NCI-H510A treated with DMSO at 0.1 percent for 48 hours (cell line): ENCODE measurements at regions not wholly inside any gene's neighbourhood (a gene's known extent, or its start where the extent isn't known, plus 50 kb on each side); places are given as distances from the start of the nearest gene placed in this dataset.
"Not testable (repeated sequence)": the region's sequence is repeated elsewhere in the genome, so short reads cannot be mapped to it uniquely, and the experiment has no call there.

Experiments used
- DNase-seq: peaks from one replicate; lab custom pipeline; 2025; lab: John Stamatoyannopoulos, UW

DNA sequence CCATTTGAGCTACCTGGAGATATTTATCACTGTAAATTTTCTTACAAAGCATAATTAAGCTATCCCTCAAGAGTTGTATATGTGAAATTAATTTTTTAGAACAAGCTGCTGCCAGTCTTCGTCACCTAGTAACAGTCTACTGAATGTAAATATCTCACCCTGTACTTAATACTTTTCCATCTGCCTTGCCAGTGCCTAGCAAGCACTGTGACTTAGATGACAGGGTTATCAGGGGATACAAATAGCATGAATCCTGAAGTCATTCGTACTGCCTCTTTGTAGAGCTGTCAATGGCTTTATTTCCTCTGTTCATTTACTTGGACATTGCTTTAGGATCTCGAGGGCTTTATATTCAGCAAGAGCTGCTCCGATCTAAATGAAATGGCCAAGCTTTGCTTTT, 763.6 kb downstream of the ADCYAP1 start:
- no peak for DNase-seq

DNA sequence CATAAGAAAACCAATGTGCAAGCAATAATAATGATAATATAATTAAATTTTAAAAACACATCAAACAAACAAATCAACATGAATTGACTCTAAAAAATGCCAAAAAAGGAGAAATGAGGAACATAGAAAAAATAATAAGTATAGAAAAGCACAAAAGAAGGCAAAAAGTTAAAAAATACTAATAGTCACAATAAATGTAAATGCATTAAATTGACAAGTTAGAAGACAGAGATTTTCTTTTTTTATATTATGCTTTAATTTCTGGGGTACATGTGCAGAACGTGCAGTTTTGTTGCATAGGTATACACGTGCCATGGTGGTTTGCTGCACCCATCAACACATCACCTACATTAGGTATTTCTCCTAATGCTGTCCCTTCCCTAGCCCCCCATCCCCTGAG, 767.0 kb downstream of the ADCYAP1 start:
- DNase-seq = not testable (repeated sequence)

DNA sequence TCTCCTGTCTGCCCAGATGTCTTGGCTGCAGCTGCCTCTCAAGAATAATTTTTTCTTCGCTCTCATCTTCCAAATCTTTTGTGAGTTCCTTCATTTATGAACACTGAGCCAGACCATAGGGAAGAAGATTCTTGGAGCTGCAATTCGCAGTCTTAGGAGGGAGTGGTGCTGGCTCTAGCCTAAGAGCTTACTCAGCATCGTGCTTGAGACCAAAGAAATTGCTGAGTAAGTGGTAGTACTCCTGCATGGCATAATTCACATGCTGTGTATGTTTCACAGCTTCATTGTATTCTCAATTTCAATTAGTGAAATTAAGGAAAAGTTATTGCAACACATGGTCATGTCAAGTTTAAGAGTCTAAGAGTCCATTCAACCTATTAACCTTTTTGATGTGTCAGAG, 771.7 kb downstream of the ADCYAP1 start:
- DNase-seq = no peak

DNA sequence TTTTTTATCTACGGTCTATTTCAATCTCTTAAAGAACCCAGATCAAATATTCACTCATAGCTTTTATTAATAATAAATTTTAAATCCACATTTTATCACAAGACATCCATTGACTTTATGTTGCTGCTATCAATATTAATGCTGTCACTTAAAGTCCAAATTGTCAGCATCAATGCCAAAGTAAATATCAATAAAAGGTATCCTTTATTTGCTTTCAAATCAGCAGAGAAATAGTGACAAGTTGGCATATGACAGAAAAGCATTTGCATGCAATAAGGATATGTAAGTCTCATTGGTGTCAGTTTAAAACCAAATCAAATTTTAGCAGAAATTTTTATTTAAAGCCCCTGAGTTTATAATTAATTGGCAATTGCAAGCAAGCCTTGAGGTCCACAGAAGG, 775.4 kb downstream of the ADCYAP1 start:
- DNase-seq = no peak

DNA sequence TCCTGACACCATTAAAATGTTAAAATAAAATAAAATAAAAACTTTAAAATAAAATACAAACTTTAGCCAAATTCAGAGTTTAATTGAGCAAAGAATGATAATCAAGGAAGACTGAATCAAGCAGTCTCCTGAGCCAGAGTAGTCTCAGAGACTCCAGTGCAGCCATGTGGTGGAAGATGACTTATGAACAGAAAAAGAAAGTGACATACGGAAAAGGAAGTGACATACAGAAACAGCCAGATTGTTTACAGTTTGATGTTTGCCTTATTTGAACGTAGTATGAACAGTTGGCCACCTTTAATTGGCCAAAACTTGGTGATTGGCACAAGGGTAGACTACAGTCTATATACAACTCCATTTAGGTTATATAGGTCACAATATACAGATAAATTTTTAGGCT, 787.2 kb downstream of the ADCYAP1 start:
- DNase-seq = no peak

DNA sequence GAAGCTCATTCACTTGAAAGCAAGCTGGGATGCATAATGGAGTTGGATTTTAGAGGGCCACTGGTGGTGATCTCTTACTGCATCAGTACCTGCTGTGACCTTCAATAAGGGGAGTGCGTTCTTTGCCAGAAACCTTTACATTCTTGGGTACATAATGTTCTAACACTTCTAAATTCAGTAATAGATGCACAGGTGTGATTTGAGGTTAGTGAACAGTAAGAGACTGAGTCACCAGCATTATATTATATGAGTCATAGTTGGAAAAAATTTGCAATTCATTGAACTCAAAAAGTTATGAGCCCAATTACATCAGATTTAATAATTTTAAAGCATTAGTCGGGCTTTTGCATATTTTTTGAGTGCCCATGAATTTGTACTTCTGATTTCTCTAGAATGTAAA, 803.3 kb downstream of the ADCYAP1 start:
- DNase-seq = no peak

DNA sequence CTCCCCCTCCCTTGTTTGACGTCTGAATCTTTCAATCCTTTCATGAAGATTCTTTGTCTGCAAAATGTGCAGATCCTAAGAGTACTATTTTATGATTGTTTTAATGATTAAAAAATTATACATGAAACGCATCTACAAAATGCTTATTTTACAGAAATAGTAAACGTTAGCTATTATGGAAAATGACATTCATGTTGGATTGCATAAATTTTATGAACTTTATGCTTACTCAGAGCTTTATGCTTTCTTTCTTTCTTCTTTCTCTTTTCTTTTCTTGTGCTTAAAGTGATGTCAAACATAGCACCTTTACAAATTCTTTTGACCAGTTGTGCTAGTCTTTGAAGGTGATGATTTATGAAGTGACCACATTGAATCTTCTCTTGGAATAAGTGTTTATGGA, 805.4 kb downstream of the ADCYAP1 start:
- no peak for DNase-seq

DNA sequence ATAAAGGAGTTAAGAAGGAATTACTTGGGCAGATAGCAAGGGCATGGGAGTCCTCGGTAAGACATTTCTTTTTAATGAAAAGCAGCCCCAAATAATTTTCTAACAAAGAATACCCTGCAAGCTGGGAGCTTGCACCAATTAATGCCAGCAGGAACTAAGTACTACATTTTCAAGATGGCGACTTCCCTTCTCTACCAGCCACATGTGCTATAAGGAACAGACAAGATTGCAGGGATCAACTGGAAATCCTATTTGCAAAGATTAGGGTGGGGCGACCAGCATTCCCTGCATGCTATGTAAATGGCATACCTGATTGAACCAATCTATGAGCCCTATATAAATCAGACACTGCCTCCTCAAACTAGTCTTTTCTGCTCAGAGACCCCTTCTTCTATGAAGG, 827.5 kb downstream of the ADCYAP1 start:
- DNase-seq = no peak

DNA sequence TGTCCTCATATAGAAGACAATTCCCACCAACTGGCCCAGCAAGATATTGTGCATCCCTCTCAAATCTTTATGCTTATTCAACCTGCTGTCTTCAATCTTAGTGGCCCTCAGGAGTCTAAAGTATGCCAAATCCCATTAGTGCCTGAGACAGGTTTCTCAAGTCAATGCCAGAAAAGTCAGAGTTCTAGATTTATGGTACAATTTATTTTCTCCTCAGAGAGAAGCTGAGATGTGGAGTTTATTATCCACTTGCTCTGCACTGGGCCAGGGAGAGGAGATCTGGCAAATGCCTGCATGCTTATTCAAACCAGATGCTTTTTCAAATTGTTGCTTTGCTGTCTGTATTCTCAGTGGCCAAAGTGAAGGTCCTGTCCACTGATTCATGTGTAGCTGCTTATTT, 825.2 kb downstream of the METTL4 start:
- no peak for DNase-seq

DNA sequence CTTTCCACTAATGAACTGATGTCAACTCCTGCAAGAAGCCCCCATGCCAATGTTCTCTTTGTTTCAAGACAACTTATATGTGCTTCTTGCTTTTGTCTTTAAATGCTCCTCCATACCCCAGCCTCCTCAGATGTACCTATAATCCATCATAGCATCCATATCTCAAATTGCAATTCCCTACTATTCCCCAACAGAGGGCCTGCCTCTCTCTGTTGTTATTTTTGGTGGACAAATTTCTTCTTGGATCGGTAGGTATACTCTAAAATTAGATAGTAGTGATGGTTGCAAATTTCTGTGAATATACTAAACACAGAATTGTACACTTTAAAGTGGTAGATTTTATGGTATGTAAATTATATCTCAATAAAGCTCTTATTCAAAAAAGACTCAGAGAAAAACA, 820.1 kb downstream of the METTL4 start:
- DNase-seq = no peak

DNA sequence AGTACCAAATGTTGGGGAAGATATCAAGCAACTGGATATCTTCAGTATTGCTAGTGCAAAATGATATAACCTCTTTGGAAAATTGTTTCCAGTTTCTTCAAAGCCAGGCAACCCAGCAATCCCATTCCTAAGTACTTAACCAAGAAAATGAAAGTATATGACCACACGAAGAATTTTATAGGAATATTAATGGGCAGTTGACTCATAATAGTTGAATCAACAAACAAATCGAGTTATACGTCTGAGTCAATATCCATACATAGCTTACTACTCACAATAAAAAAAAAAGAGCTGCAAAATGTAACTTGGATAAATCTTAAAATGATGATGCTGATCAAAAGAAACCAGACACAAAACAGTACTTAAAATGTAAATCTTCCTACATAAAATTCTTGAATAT, 810.4 kb downstream of the METTL4 start:
- DNase-seq = no peak

DNA sequence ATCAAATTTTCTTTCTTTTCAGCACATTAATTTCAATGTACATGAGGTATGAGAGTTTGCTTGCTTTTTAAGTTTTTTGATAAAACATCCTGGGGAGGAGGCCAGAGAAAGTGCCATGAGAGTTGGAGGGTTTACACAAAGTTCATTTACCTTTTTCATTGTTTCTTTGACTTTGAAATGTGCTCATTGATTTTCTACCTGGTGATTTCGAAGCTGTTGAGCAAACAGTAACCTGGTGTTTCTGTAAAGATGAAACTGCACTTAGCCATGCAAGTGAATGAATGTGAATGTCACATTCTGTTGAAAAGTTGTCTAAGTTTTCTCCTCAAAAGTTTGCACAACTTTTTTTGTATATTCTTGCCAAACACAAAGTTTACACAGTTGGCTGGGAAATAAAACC, 797.0 kb downstream of the METTL4 start:
- no peak for DNase-seq

DNA sequence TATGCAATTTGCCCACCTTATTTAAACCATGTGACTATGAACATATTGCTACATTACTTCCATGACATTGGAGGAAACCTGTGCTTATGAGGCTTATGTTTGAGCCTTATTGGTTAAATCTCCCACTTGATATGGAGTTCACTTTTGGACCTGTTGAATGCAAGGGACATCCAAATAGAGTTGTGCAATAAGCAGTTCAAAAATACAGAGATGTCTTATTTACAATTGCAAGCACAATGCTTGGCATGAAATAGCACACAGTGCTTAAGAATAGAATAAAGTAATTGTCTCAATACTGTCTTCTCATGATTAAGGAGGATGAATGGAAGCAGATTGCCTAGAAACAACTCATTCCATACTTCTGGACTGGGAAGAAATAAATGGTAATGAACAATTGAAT, 793.5 kb downstream of the METTL4 start:
- DNase-seq = no peak

DNA sequence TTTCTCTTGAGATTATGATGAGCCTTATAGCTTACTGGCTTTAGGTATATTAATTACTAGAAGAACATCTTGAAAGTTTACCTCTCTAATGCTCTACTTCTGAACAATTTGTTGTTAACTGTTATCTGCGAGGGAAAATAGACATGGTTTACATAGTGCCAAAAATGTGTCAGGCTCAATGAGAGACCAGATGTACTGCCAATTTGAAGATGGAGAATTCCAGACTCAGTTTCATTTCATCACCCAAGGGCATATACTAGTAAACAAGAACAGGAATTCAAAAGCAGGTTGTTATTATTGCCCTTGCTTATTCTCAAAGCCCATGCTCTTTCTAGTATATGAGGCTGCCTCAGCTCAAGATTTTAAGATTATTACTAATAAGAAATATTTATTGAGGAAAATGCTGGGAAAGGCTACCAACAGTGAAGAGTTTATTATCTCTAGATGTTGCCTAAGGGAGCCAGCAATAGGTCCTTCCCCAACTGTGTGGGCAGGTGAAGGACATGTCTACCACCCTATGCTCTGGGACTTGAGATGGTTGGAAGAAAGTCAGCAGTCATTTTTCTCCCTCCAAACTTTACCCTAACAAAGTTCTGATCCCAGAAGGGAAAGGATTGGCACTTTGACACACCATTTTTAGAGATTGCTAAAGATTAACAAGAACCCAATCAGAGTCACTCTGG, 792.7 kb downstream of the METTL4 start:
- no peak for DNase-seq

DNA sequence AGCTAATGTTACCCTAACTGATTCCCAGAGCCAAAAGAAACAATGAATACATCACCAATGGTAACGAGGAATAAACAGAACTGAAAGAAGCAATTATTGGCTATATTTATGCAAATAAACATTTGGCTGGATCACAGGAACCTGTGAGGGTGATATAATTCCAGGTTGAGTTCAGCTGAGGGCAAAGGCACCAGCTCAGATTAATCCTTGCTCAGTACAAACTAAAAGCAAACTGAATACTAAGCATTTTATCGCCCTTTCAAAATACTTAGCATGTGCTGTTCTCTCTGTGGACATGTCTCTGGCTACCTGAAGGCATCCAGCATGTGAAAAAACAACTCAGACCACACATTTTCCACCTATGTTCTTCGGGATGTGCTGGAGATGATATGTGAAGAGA, 791.7 kb downstream of the METTL4 start:
- no peak for DNase-seq

DNA sequence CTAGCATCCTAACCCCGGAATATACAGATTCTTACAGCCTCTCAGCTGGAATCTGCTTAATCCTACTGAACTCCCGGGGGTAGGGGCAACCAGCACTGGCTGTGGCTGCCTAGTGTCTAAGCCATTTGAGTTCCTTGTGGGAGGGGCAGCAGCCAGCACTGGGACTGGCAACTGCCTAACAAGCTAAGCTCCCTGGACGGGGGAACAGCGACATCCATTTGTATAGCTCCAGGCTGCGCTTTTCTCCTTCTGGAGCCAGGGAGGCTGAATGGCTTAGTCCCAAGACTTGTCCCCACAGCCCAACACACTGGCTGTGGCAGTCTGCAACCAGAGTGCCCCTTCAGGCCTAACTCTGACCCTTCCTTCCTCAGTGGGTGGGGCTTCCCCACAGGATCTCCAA, 787.2 kb downstream of the METTL4 start:
- DNase-seq = no peak

DNA sequence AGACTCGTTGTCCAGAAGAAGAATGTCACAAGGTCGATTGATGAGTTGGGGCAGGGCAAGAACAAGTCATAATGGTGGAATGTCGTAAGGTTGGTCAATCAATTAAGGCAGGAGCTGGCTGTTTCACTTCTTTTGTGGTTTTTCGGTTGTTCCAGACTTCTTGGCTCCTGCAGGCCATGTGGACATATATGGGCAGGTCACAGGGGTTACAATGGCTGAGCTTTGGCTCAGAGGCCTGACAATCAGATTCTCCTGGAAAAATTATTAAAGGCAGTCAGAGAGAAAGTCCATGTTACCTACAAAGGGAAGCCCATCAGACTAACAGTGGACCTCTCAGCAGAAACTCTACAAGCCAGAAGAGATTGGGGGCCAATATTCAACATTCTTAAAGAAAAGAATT, 785.3 kb downstream of the METTL4 start:
- DNase-seq = not testable (repeated sequence)

DNA sequence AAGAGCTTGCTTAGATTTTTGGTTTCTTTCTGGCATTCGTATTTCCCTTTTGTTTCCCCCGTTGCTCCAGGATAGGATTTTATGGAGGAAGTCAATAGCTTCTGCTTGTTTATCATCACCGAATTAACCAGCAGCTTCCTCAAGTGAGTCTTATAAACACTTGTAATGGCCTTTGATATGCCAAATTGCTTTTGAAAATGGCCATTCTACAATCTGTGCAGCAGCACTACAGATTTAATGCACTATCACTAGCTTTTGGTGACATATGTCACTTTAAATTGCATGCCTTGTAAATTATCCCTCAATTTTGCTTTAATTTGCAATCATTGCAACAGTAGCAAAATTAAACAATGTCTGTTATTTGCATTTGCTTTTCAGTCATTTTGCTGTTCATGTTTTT, 774.7 kb downstream of the METTL4 start:
- DNase-seq = no peak

DNA sequence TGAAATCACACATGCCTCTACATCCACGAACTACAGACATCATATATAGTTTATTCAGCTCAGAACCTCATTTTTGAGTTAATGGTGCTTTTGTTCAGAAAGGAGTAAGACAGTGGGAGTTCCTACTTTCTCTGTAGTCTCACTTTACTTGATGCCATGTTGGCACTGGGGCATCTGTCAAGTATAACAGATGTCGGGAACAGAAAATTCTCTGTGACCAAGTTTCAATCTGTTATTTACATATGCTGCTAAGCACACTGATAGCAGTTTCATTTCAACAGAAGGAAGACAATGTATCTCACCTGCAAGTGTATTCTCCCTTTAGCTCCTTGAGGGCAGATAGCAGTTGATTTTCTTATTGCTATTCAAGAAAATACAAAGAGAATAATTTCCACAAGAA, 774.1 kb downstream of the METTL4 start:
- no peak for DNase-seq

DNA sequence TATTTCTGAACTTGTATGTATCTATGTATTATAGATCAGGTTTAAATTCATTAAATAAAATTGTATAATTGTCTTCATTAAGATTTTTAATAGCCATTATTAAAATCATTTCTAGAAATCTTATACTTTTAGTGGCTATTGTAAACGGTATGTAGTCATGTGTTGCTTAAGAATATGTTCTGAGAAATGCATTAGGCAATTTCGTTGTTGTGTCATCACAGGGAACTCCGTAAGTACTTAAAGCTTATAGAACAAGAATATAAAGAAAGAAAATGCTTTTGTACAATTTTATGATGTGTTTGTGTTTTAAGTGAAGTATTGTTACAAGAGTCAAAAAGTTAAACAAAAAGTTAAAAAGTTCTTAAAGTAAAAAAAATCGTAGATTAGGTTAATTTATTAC, 765.8 kb downstream of the METTL4 start:
- no peak for DNase-seq

DNA sequence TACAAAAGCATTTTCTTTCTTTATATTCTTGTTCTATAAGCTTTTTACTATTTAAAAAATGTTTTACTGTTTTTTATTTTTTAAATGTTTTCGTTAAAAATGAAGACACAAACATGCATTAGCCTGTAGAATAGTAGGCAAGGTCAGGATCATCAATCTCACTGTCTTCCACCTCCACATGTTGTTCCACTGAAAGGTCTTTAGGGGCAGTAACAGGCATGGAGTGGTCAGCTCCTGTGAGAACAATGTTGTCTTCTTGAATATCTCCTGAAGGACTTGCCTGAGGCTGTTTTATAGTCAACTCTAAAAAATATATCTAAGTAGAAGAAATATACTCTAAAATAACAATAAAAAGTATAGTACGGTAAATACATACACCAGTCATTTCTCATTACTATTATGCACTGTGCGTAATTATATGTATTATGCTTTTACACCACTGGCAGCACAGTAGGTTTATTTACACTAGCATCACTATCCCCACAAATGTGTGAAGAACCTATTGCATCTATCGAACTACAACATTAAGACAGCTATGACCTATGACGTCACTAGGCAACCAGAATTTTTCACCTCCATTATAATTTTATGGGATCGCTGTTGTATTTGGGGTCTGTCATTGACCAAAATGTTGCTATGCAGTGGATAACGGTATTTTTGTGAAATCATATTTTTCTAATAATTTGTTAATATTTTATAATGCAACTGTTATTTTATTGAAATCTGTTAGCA, 764.3 kb downstream of the METTL4 start:
- DNase-seq = no peak

DNA sequence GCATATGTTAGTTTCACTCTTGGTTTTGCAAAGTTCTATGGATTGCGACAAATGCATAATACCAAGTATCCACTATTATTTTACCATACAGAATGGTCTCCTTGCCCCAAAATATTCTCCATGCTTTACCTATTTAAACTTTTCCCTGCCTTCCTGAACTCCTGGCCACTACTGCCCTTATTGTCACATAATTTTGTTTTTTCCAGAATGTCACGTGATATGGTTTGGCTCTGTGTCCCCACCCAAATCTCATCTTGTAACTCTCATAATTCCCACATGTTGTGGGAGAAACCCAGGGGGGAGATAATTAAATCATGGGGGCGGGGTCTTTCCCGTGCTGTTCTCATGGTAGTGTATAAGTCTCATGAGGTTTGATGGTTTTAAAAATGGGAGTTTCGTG, 760.0 kb downstream of the METTL4 start:
- DNase-seq = no peak

DNA sequence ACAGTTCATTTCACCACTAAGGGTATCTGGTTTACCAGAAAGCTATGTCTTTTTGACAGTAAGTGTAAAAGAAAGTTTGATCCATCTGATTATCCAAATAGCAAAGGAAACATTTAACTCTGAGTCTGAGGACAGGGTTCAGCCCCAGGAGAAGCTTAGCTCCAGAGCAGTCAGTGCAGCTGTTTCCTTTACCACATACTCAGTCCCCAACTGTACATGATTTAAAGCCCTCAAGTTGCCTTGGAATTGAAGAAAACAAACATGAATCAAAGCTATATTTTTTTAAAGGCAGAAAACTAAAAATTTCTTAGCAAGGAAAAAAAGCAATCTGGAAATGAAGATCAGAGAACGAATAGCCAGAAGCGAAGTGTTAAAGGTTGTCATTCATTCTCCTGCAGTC, 746.0 kb downstream of the METTL4 start:
- DNase-seq = no peak

DNA sequence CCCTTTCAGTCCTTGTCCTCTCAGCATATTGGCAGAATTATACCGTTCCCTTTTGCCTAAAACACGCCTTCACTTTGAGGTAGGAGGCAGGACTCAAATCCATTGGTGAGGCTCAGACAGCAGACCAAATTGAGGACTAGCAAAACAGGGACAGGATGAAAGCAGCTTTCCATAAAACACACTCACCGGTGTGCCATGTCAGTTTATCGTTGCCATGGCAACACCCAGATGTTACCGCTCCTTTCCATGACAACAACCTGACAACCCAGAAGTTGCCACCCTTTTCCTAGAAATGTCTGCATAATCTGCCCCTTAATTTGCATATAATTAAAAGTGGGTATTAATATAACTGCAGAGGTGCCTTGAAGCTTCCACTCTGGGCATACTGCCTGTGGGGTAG, 730.4 kb downstream of the METTL4 start:
- no peak for DNase-seq
